Aorta (tissue), 5 donors: ENCODE measurements at regions not wholly inside any gene's neighbourhood (a gene's known extent, or its start where the extent isn't known, plus 50 kb on each side); places are given as distances from the start of the nearest gene placed in this dataset.

ENCODE experiments used
- ATAC-seq: fragments of 200-7000 bp; cut with Tn5 transposase; one replicate; pipeline ENCODE4 v1.9.1; 2022; ENCODE audit warnings: moderate library complexity; ENCODE audit not compliant: low FRiP score
- DNase-seq, 2 donors: peaks; one replicate each; pipeline ENCODE4 v3.0.0-alpha.2; 2020
- H3K27ac ChIP-seq, 2 donors: one replicate each; pipeline ENCODE4 v1.5.1; 2013; ENCODE audit warnings: low read length in 2 of 2, mild to moderate bottlenecking in 2 of 2, moderate library complexity in 2 of 2, control low read depth in 1 of 2, inconsistent platforms in 1 of 2, low read depth in 1 of 2
- H3K27me3 ChIP-seq, 2 donors: one replicate each; pipeline ENCODE4 v1.6.1; 2013; ENCODE audit warnings: control low read depth in 1 of 2, low read length in 1 of 2, mild to moderate bottlenecking in 1 of 2, moderate library complexity in 1 of 2; ENCODE audit not compliant: insufficient read depth in 2 of 2, control insufficient read depth in 1 of 2
- H3K36me3 ChIP-seq, 2 donors: one replicate each; pipeline ENCODE4 v1.6.1; 2013; ENCODE audit warnings: control low read depth in 1 of 2, low read length in 1 of 2, mild to moderate bottlenecking in 1 of 2; ENCODE audit not compliant: insufficient read depth in 2 of 2, control insufficient read depth in 1 of 2
- H3K4me1 ChIP-seq, 2 donors: one replicate each; pipeline ENCODE4 v1.6.1; 2013; ENCODE audit warnings: low read length in 2 of 2, control low read depth in 1 of 2, mild to moderate bottlenecking in 1 of 2, moderate library complexity in 1 of 2; ENCODE audit not compliant: insufficient read depth in 2 of 2, control insufficient read depth in 1 of 2
- H3K4me3 ChIP-seq, 2 donors: one replicate each; pipeline ENCODE4 v1.5.1; 2013; ENCODE audit warnings: low read length in 2 of 2, control low read depth in 1 of 2, mild to moderate bottlenecking in 1 of 2
- H3K9me3 ChIP-seq: one replicate; pipeline ENCODE4 v1.6.1; 2013; ENCODE audit warnings: mild to moderate bottlenecking, low read length; ENCODE audit not compliant: control insufficient read depth
- WGBS, 2 donors: extraction: QIAGEN DNeasy Blood & Tissue Kit; methylation state at CpG; one replicate each; pipeline ENCODE4 v1.1.7; 2013; 5-methylcytosine and 5-hydroxymethylcytosine counted together
- intact Hi-C, 2 donors: fragments of 100-400 bp; cut with DNase I; formaldehyde crosslinking; loops; one replicate each; pipeline versions ENCODE4 v1.14.2 to v1.15.0; 2022
- donor health status: healthy with polysubstance abuse.
- donor health status: Bipolar disorder and iron deficiency.
- donor health status: DM: no; HTN: no; CAD: no.
- donor health status: DM: no; HTN: no; CAD: no.
- donor health status: DM: yes; HTN: yes; CAD: no.

DNA sequence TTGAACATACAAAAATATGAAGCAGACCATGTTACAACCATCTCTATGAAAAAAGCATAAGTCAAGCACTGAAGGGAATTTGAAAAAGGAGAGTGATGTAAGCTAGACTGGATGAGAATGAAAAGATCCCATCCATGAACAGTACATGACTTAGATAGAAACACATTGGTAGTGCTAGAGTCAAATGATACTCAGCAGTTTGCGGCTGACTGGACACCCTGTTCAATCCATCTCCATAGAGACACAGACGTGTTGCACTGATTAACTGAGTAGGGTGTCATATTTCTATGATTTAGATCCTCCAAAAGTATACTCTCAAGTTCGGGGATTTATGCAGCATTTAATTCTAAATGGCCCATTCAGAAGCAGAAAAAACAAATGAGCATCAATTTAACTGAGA is 674.3 kb upstream of the NRXN1 start:
- no peaks in the 10 kb centered on the region for H3K9me3 ChIP-seq
- no peak overlapping the region for H3K27ac ChIP-seq
- DNase-seq, result no peak
- ATAC-seq, result no peak
- H3K4me1 ChIP-seq, result no peaks in the 10 kb centered on the region
- no peaks in the 10 kb centered on the region for H3K27me3 ChIP-seq
- no peaks in the 10 kb centered on the region for H3K36me3 ChIP-seq
- WGBS, 2 donors, result 71 to 74% methylated on average over 3 of the region's 3 CpGs
- H3K4me3 ChIP-seq, result no peak overlapping the region
- intact Hi-C loops, result no loop called here

DNA sequence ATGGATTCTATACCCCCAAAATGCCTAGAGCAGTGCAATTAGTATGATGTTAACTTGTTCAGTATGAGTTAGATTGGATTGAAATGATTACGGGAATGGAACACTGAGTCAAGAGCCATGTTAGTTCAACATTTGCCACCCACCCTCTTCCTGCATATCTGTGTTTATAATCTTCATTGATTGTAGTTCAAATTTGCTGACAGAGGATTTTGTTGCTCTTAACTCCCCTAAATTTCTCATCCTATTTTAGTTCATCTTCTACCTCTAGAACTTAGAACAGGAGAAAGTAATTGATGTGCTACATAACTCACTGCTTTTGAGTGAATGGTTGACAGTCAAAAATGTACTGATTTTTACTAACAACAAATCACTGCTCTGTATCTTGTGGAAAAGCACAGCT is 673.5 kb upstream of the NRXN1 start:
- H3K9me3 ChIP-seq, result no peaks in the 10 kb centered on the region
- no peak for DNase-seq
- no peak for ATAC-seq
- 94 to 100% methylated on average over 1 of the region's 1 CpG for WGBS, 2 donors
- intact Hi-C loops, result no loop called here
- H3K36me3 ChIP-seq, result no peaks in the 10 kb centered on the region
- no peak overlapping the region for H3K4me3 ChIP-seq
- no peaks in the 10 kb centered on the region for H3K4me1 ChIP-seq
- no peaks in the 10 kb centered on the region for H3K27me3 ChIP-seq
- no peak overlapping the region for H3K27ac ChIP-seq

- H3K36me3 ChIP-seq, result no peaks in the 10 kb centered on the region
- DNase-seq, result no peak
- H3K27ac ChIP-seq, result no peak overlapping the region
- no peak for ATAC-seq
- H3K9me3 ChIP-seq, result no peaks in the 10 kb centered on the region
- no peaks in the 10 kb centered on the region for H3K4me1 ChIP-seq
- 87 to 88% methylated on average over 3 of the region's 3 CpGs for WGBS, 2 donors
- no peaks in the 10 kb centered on the region for H3K27me3 ChIP-seq
- H3K4me3 ChIP-seq, result no peak overlapping the region
- intact Hi-C loops, result no loop called here
Observed at GRCh38 chr2:51698021-51698420, 666.1 kb upstream of the NRXN1 start.

DNA sequence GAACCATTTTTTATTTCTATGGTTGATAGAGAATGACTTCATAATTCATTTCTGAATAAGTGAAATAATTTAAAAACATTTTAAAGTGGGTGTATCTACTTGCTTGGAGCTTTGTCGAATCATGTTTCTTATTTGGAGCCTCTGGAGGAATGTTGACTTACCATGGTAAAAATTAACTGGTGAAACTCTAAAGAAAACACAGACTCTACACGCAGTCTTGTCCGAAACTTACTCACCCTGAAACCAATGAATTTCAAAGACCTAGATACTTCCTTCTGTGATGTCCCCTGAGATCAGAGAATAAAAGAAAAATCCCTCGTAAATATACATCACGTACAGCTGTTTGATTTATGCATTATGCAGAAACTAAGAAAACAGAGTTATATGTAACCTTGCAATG is 665.2 kb upstream of the NRXN1 start:
- Histone ChIP-seq H3K36me3 (no peaks in the 10 kb centered on the region), H3K27me3 (no peaks in the 10 kb centered on the region), H3K9me3 (no peaks in the 10 kb centered on the region), H3K4me1 (no peaks in the 10 kb centered on the region), H3K27ac (no peak overlapping the region), H3K4me3 (no peak overlapping the region)
- ATAC-seq, result no peak
- DNase-seq, result no peak
- intact Hi-C loops, result no loop called here
- WGBS, 2 donors, result 78 to 79% methylated on average over 5 of the region's 5 CpGs

DNA sequence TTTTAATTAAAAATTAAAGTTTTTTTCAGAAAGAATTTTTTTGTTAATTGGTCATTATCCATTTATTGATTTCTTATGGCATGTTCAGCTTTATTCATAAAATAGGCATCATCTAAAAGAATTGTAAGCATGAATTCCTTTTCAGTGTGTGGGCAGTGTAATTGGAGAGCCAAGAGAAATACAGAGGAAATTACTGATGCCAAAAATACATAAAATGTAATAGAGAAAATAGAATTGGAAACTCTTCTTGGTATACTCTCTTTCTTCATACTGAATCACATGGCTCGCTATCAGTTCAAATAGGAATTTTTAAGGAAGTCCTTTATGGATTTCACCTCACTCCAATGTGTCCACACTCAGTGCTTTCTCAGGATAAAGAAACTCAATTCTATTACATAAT is 663.6 kb upstream of the NRXN1 start:
- intact Hi-C loops, result no loop called here
- DNase-seq (no peak), ATAC-seq (no peak)
- no peak overlapping the region for H3K4me3 ChIP-seq
- no peaks in the 10 kb centered on the region for H3K4me1 ChIP-seq
- WGBS, 2 donors, result 0 to 7% methylated on average over 1 of the region's 1 CpG
- H3K9me3 ChIP-seq, result no peaks in the 10 kb centered on the region
- no peaks in the 10 kb centered on the region for H3K36me3 ChIP-seq
- H3K27me3 ChIP-seq, result no peaks in the 10 kb centered on the region
- no peak overlapping the region for H3K27ac ChIP-seq

GRCh38 chr2:51693640-51694039 is 661.7 kb upstream of the NRXN1 start:
- Histone ChIP-seq H3K27me3 (no peaks in the 10 kb centered on the region), H3K9me3 (no peaks in the 10 kb centered on the region), H3K4me3 (no peak overlapping the region), H3K27ac (no peak overlapping the region), H3K4me1 (no peaks in the 10 kb centered on the region), H3K36me3 (no peaks in the 10 kb centered on the region)
- intact Hi-C loops, result no loop called here
- DNase-seq (no peak), ATAC-seq (no peak)
- WGBS, 2 donors, result 3 to 6% methylated on average over 1 of the region's 1 CpG

DNA sequence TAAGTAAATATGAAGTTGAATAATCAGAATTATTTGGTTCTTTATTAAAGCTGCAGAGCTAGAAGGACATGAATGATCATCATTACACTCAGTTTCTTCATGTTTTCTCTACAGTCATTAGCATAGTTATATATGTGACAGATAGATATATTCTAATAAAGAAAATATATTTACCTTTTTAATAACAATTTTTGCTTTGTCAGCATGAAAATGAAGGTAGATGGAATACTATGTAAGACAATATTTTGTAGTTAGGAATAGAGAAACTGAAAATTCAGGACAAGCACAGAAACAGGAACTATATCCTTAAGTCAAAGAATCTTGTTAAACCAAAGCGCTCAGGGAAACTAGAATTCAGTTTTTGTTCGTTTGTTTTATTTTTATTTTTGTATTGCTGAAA is 649.9 kb upstream of the NRXN1 start:
- no peak overlapping the region for H3K4me3 ChIP-seq
- no peak for DNase-seq
- 93 to 97% methylated on average over 2 of the region's 2 CpGs for WGBS, 2 donors
- H3K4me1 ChIP-seq, result no peaks in the 10 kb centered on the region
- H3K9me3 ChIP-seq, result no peaks in the 10 kb centered on the region
- H3K27me3 ChIP-seq, result no peaks in the 10 kb centered on the region
- ATAC-seq, result no peak
- intact Hi-C loops, result no loop called here
- H3K27ac ChIP-seq, result no peak overlapping the region
- H3K36me3 ChIP-seq, result no peaks in the 10 kb centered on the region

- no peak for DNase-seq
- Histone ChIP-seq H3K9me3 (no peaks in the 10 kb centered on the region), H3K27me3 (no peaks in the 10 kb centered on the region), H3K4me1 (peaks cover 0 to 1% of the 10 kb centered on the region in 2 donors), H3K36me3 (no peaks in the 10 kb centered on the region), H3K27ac (no peak overlapping the region), H3K4me3 (no peak overlapping the region)
- ATAC-seq, result no peak
- WGBS, 2 donors, result 33 to 35% methylated on average over 2 of the region's 2 CpGs
- intact Hi-C loops, result no loop called here
Observed at GRCh38 chr2:51673628-51674027, 641.7 kb upstream of the NRXN1 start.

DNA sequence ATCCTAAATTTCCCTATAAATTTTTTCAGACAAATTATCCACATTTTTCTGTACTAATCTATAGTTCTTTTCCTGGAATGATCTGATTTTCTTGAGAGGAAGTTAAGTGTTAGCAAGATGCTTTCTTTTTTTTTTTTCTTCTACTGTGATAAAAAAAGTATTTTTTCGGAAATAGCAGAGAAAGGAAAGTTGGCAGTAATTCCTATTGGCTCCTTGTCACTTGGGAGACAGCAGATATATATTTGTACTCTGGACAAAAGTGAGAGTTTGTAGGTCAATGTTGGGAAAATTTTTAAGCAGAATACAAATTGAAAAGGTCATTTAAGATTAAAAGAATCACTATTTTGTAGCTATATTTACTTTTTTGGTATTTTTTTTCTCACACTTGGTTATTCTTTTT is 635.7 kb upstream of the NRXN1 start:
- Histone ChIP-seq H3K4me1 (no peaks in the 10 kb centered on the region), H3K9me3 (no peaks in the 10 kb centered on the region), H3K4me3 (no peak overlapping the region), H3K27me3 (no peaks in the 10 kb centered on the region), H3K27ac (no peak overlapping the region), H3K36me3 (no peaks in the 10 kb centered on the region)
- WGBS, 2 donors, result 3 to 4% methylated on average over 1 of the region's 1 CpG
- intact Hi-C loops, result no loop called here
- no peak for DNase-seq
- ATAC-seq, result no peak
